ENCODE measurements at regions not wholly inside any gene's neighbourhood (a gene's known extent, or its start where the extent isn't known, plus 50 kb on each side); places are given as distances from the start of the nearest gene placed in this dataset.

GRCh38 chr7:25906760-25907159 is 245.2 kb upstream of the NFE2L3 start:
- H3K36me3 ChIP-seq (ENCODE audit: control insufficient read depth, insufficient read depth, low read length), result no peaks in the 10 kb centered on the region
- WGBS, 2 experiments, result 71 to 81% methylated on average over 5 of the region's 5 CpGs
- H3K27me3 ChIP-seq (ENCODE audit: control insufficient read depth, insufficient read depth, low read length, poor library complexity, severe bottlenecking), result no peaks in the 10 kb centered on the region

GRCh38 chr7:25907214-25907613 is 244.8 kb upstream of the NFE2L3 start:
- no peak overlapping the region for H3K4me3 ChIP-seq (ENCODE audit: insufficient read depth, low read depth, low read length)
- no peaks in the 10 kb centered on the region for H3K4me1 ChIP-seq (ENCODE audit: control insufficient read depth, insufficient read depth, low read length)
- no peak overlapping the region for H3K27ac ChIP-seq (ENCODE audit: insufficient read depth, low read depth, low read length, poor library complexity, severe bottlenecking)
- WGBS, 2 experiments, result 74 to 76% methylated on average over 7 of the region's 7 CpGs
- no peaks in the 10 kb centered on the region for H3K36me3 ChIP-seq (ENCODE audit: control insufficient read depth, insufficient read depth, low read length)
- no peaks in the 10 kb centered on the region for H3K9me3 ChIP-seq (ENCODE audit: control insufficient read depth, low read length)
- no peaks in the 10 kb centered on the region for H3K27me3 ChIP-seq (ENCODE audit: control insufficient read depth, insufficient read depth, low read length, poor library complexity, severe bottlenecking)

More at GRCh38 chr7:25906760-25907159, 245.2 kb upstream of the NFE2L3 start:
- H3K4me1 ChIP-seq (ENCODE audit: control insufficient read depth, insufficient read depth, low read length), result no peaks in the 10 kb centered on the region
- H3K27ac ChIP-seq (ENCODE audit: insufficient read depth, low read depth, low read length, poor library complexity, severe bottlenecking), result no peak overlapping the region
- H3K4me3 ChIP-seq (ENCODE audit: insufficient read depth, low read depth, low read length), result no peak overlapping the region
- H3K9me3 ChIP-seq (ENCODE audit: control insufficient read depth, low read length), result no peaks in the 10 kb centered on the region

GRCh38 chr7:25907731-25908130 is 244.3 kb upstream of the NFE2L3 start:
- no peaks in the 10 kb centered on the region for H3K27me3 ChIP-seq (ENCODE audit: control insufficient read depth, insufficient read depth, low read length, poor library complexity, severe bottlenecking)

GRCh38 chr7:25908154-25908949 is 243.6 kb upstream of the NFE2L3 start:
- no peak overlapping the region for H3K27ac ChIP-seq (ENCODE audit: insufficient read depth, low read depth, low read length, poor library complexity, severe bottlenecking)
- no peaks in the 10 kb centered on the region for H3K4me1 ChIP-seq (ENCODE audit: control insufficient read depth, insufficient read depth, low read length)
- H3K9me3 ChIP-seq (ENCODE audit: control insufficient read depth, low read length), result no peaks in the 10 kb centered on the region
- no peak overlapping the region for H3K4me3 ChIP-seq (ENCODE audit: insufficient read depth, low read depth, low read length)
- no peaks in the 10 kb centered on the region for H3K27me3 ChIP-seq (ENCODE audit: control insufficient read depth, insufficient read depth, low read length, poor library complexity, severe bottlenecking)
- no peaks in the 10 kb centered on the region for H3K36me3 ChIP-seq (ENCODE audit: control insufficient read depth, insufficient read depth, low read length)
- WGBS, 2 experiments, result 100% methylated on average over 1 of the region's 1 CpG

More at GRCh38 chr7:25907731-25908130, 244.3 kb upstream of the NFE2L3 start:
- no peak overlapping the region for H3K4me3 ChIP-seq (ENCODE audit: insufficient read depth, low read depth, low read length)
- H3K27ac ChIP-seq (ENCODE audit: insufficient read depth, low read depth, low read length, poor library complexity, severe bottlenecking), result no peak overlapping the region
- H3K36me3 ChIP-seq (ENCODE audit: control insufficient read depth, insufficient read depth, low read length), result no peaks in the 10 kb centered on the region
- H3K9me3 ChIP-seq (ENCODE audit: control insufficient read depth, low read length), result no peaks in the 10 kb centered on the region
- H3K4me1 ChIP-seq (ENCODE audit: control insufficient read depth, insufficient read depth, low read length), result no peaks in the 10 kb centered on the region
- WGBS, 2 experiments, result 93 to 97% methylated on average over 5 of the region's 5 CpGs

DNA sequence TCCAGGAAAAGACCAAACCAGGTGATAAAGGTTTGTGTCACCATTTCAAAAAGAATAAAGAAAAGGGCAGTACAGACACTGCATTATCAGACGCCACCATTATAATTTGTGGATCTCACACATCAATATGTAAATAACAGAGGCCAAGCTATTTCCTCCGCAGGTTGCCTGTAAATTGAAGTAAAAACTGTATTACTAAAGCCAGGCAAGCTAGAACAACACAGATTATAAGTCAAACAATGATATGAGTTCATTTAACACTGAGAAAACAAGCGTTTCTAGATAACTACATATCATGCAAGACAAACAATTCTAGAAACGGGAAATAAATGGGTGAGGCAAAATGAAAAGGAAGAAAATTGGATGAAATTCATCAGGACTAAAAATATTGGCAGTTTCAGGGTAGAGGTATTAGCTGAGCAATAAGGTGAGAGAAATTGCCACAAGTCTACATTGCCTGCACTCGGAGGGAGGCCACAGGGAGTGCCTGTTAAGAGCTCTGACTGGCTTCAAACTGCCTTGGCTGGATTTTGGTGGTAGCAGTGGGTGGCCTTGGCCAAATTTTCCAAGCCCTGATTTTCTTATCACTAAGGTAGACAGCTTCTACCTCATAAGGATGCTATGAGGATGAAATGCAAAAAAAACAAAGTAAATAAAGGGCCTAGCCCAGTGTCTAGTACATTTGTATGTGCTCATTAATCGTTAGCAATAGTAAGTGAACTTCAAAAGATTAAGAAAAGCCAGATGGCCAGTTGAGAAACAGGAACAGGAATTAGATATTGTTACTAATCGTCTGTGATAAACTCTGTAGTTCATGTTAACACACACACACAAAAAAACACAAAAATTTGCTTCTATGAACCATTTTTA is 240.0 kb upstream of the NFE2L3 start:
- no peaks in the 10 kb centered on the region for H3K27me3 ChIP-seq (ENCODE audit: control insufficient read depth, insufficient read depth, low read length, poor library complexity, severe bottlenecking)
- H3K4me1 ChIP-seq (ENCODE audit: control insufficient read depth, insufficient read depth, low read length), result no peaks in the 10 kb centered on the region
- WGBS, 2 experiments, result 94 to 95% methylated on average over 6 to 7 of the region's 7 CpGs
- no peaks in the 10 kb centered on the region for H3K36me3 ChIP-seq (ENCODE audit: control insufficient read depth, insufficient read depth, low read length)
- no peak overlapping the region for H3K4me3 ChIP-seq (ENCODE audit: insufficient read depth, low read depth, low read length)
- H3K9me3 ChIP-seq (ENCODE audit: control insufficient read depth, low read length), result no peaks in the 10 kb centered on the region
- no peak overlapping the region for H3K27ac ChIP-seq (ENCODE audit: insufficient read depth, low read depth, low read length, poor library complexity, severe bottlenecking)

DNA sequence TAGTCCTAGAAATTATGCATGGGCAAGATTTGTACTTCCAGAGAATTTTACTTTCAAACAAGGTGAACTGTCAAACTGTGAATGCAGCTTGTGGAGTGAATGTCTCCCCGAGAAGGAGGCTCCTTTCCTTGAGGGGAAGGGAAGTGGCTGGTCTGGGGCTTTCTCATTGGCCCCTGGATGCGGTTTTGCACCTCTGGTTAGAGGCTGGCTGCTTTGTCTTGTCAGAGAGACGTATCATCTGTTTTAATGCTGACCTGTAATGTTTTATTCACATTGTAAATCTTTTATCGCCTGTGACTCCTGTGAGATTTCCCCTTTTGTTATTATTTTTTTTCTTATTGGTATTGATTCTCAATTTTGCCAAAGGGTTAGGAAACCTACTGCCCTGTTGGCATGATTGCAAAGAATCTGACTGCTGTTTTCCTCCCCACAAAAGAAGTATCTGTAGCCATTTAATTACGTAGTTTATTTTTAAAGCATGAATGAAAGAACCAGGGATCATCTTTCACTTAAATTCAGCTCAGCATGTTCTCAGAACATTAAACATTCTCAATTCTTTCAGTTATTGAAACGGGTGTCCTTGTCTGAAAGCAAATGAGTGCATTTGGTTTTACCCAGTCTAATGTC is 238.3 kb upstream of the NFE2L3 start:
- no peaks in the 10 kb centered on the region for H3K4me1 ChIP-seq (ENCODE audit: control insufficient read depth, insufficient read depth, low read length)
- no peak overlapping the region for H3K4me3 ChIP-seq (ENCODE audit: insufficient read depth, low read depth, low read length)
- WGBS, 2 experiments, result 90 to 91% methylated on average over 5 to 6 of the region's 6 CpGs
- no peaks in the 10 kb centered on the region for H3K36me3 ChIP-seq (ENCODE audit: control insufficient read depth, insufficient read depth, low read length)
- no peaks in the 10 kb centered on the region for H3K9me3 ChIP-seq (ENCODE audit: control insufficient read depth, low read length)
- no peak overlapping the region for H3K27ac ChIP-seq (ENCODE audit: insufficient read depth, low read depth, low read length, poor library complexity, severe bottlenecking)
- H3K27me3 ChIP-seq (ENCODE audit: control insufficient read depth, insufficient read depth, low read length, poor library complexity, severe bottlenecking), result no peaks in the 10 kb centered on the region

DNA sequence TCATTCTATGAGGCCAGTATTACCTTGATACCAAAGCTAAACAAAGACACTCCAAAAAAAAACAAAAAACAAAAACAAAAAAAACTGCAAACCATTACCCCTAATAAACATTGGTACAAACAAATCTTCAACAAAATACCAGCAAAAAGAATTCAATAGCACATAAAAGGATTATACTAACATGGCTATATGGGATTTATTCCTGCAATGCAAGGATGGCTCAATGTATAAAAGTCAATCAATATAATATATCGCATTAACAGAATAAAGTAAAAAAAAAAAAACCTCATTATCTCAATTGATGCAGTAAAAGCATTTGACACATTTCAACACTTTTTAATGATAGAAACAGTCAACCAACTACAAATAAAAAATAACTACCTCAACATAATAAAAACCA is 233.3 kb upstream of the NFE2L3 start:
- no peaks in the 10 kb centered on the region for H3K4me1 ChIP-seq (ENCODE audit: control insufficient read depth, insufficient read depth, low read length)
- WGBS, 2 experiments, result 93 to 100% methylated on average over 1 of the region's 1 CpG
- no peaks in the 10 kb centered on the region for H3K36me3 ChIP-seq (ENCODE audit: control insufficient read depth, insufficient read depth, low read length)
- no peaks in the 10 kb centered on the region for H3K27me3 ChIP-seq (ENCODE audit: control insufficient read depth, insufficient read depth, low read length, poor library complexity, severe bottlenecking)
- no peaks in the 10 kb centered on the region for H3K9me3 ChIP-seq (ENCODE audit: control insufficient read depth, low read length)
- H3K4me3 ChIP-seq (ENCODE audit: insufficient read depth, low read depth, low read length), result no peak overlapping the region
- H3K27ac ChIP-seq (ENCODE audit: insufficient read depth, low read depth, low read length, poor library complexity, severe bottlenecking), result no peak overlapping the region

GRCh38 chr7:25922296-25922695 is 229.7 kb upstream of the NFE2L3 start:
- no peaks in the 10 kb centered on the region for H3K9me3 ChIP-seq (ENCODE audit: control insufficient read depth, low read length)
- H3K4me3 ChIP-seq (ENCODE audit: insufficient read depth, low read depth, low read length), result no peak overlapping the region
- no peaks in the 10 kb centered on the region for H3K27me3 ChIP-seq (ENCODE audit: control insufficient read depth, insufficient read depth, low read length, poor library complexity, severe bottlenecking)
- no peak overlapping the region for H3K27ac ChIP-seq (ENCODE audit: insufficient read depth, low read depth, low read length, poor library complexity, severe bottlenecking)
- no peaks in the 10 kb centered on the region for H3K4me1 ChIP-seq (ENCODE audit: control insufficient read depth, insufficient read depth, low read length)
- 88 to 89% methylated on average over 3 of the region's 3 CpGs for WGBS, 2 experiments
- H3K36me3 ChIP-seq (ENCODE audit: control insufficient read depth, insufficient read depth, low read length), result no peaks in the 10 kb centered on the region

GRCh38 chr7:25923741-25924460 is 228.1 kb upstream of the NFE2L3 start:
- no peaks in the 10 kb centered on the region for H3K9me3 ChIP-seq (ENCODE audit: control insufficient read depth, low read length)
- no peaks in the 10 kb centered on the region for H3K4me1 ChIP-seq (ENCODE audit: control insufficient read depth, insufficient read depth, low read length)
- WGBS, 2 experiments, result 100% methylated on average over 1 of the region's 1 CpG; no CpG with 5 or more reads in 1 of the 2 experiments
- no peak overlapping the region for H3K4me3 ChIP-seq (ENCODE audit: insufficient read depth, low read depth, low read length)
- no peaks in the 10 kb centered on the region for H3K36me3 ChIP-seq (ENCODE audit: control insufficient read depth, insufficient read depth, low read length)
- no peak overlapping the region for H3K27ac ChIP-seq (ENCODE audit: insufficient read depth, low read depth, low read length, poor library complexity, severe bottlenecking)
- no peaks in the 10 kb centered on the region for H3K27me3 ChIP-seq (ENCODE audit: control insufficient read depth, insufficient read depth, low read length, poor library complexity, severe bottlenecking)
